Ishikawa (cell line): ENCODE measurements at regions not wholly inside any gene's neighbourhood (a gene's known extent, or its start where the extent isn't known, plus 50 kb on each side); places are given as distances from the start of the nearest gene placed in this dataset.

Experiments used
- CREB1 ChIP-seq: IDR thresholded peaks from 2 replicates; pipeline ENCODE4 v1.6.1; 2012; ENCODE audit warnings: low read depth
- EGR1 ChIP-seq: IDR thresholded peaks from 2 replicates; pipeline ENCODE4 v1.6.1; 2012
- EP300 ChIP-seq: IDR thresholded peaks from 2 replicates; pipeline ENCODE4 v1.6.1; 2012; ENCODE audit warnings: borderline replicate concordance
- FOXM1 ChIP-seq: IDR thresholded peaks from 2 replicates; pipeline ENCODE4 v1.6.1; 2012; ENCODE audit warnings: low read depth, borderline replicate concordance

DNA sequence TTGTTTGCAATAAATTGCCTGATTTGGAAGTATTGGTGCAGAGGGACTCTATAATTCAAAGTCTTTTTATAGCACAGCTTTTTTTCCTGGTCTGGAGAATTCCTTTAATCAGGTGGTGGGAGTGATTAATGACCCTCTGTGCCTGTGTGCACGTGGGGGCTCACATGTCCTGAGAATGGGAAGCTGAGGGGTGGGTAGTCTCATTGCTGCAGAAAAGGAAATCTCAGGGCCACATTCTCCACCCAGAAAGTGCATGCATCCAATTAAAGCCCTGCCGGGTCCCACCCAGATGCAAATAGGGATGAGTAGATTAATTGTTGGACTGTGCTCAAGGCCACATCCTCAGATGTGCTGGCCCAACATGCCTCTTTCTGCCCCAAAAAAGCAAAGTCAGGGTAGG, 324.7 kb downstream of the CXCL12 start:
- TF ChIP-seq FOXM1 (no peak), EP300 (no peak), CREB1 (no peak), EGR1 (no peak)
